GM23338 (cell line): ENCODE measurements at regions not wholly inside any gene's neighbourhood (a gene's known extent, or its start where the extent isn't known, plus 50 kb on each side); places are given as distances from the start of the nearest gene placed in this dataset.
"Not testable (repeated sequence)": the region's sequence is repeated elsewhere in the genome, so short reads cannot be mapped to it uniquely, and the experiment has no call there.

Source experiments
- CTCF ChIP-seq, 2 experiments: fragments of 200-600 bp in 1 of 2; sonication (generic) in 1 of 2; conservative IDR thresholded peaks; 2 replicates each; pipeline versions ENCODE4 v1.5.1 to v1.6.1; 2016 to 2017; ENCODE audit warnings: antibody characterized with exemption in 2 of 2, low read depth in 2 of 2, mild to moderate bottlenecking in 2 of 2, moderate library complexity in 1 of 2
- ETS1 ChIP-seq: IDR thresholded peaks from 2 replicates; pipeline ENCODE4 v1.6.1; 2016; ENCODE audit warnings: antibody characterized with exemption
- EZH2 ChIP-seq: fragments of 200-600 bp; sonication (generic); IDR thresholded peaks from one replicate; pipeline ENCODE4 v1.8.0; 2017; ENCODE audit warnings: antibody characterized with exemption, mild to moderate bottlenecking, low read depth; ENCODE audit not compliant: unreplicated experiment
- EZH2phosphoT487 ChIP-seq: fragments of 200-600 bp; sonication (generic); IDR thresholded peaks from one replicate; pipeline ENCODE4 v1.8.1; 2018; ENCODE audit warnings: antibody characterized with exemption; ENCODE audit not compliant: unreplicated experiment
- POLR2AphosphoS5 ChIP-seq: IDR thresholded peaks from 2 replicates; pipeline ENCODE4 v1.6.1; 2016; ENCODE audit warnings: antibody characterized with exemption, low read depth
- REST ChIP-seq: IDR thresholded peaks from one replicate; pipeline ENCODE4 v1.6.1; 2018; ENCODE audit warnings: antibody characterized with exemption; ENCODE audit not compliant: unreplicated experiment

GRCh38 chr12:8332373-8332772 lies 105.0 kb upstream of the FAM90A1 start:
- TF ChIP-seq CTCF (conservative IDR thresholded peaks at IDR 0.05; ENCODE audit: low read depth in 2 of 2); ETS1; REST; EZH2phosphoT487; POLR2AphosphoS5; EZH2: not testable (repeated sequence)
